ENCODE measurements at regions not wholly inside any gene's neighbourhood (a gene's known extent, or its start where the extent isn't known, plus 50 kb on each side); places are given as distances from the start of the nearest gene placed in this dataset.

DNA sequence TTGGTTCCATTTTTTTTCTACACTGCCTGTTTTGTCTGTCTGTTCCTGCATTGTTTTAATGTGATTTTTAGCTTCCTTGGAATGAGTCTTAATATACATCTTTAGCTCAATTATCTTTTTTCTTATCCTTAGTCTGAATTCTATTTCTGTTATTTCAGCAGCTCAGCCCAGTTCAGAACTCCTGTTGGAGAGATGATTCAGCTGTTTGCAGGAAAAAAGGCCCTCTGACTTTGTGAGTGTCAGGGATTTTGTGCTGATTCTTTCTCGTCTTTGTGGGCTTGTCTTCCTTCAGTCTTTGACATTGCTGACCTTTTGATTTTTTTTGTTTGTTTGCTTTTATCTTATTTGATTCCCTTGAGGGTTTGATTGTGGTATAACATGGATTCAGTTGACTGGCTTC is 343.2 kb upstream of the TRAM1L1 start:
- Mint-ChIP-seq H3K4me1 (no peaks in the 10 kb centered on the region), H3K27me3 (no peaks in the 10 kb centered on the region), H3K4me3 (no peak overlapping the region), H3K27ac (no peak overlapping the region), H3K9me3 (peaks cover 4% of the 10 kb centered on the region), H3K36me3 (no peaks in the 10 kb centered on the region)
- DNase-seq (ENCODE audit: low spot score in 2 of 2) = no peak
- ATAC-seq (ENCODE audit: low read depth) = no peak

DNA sequence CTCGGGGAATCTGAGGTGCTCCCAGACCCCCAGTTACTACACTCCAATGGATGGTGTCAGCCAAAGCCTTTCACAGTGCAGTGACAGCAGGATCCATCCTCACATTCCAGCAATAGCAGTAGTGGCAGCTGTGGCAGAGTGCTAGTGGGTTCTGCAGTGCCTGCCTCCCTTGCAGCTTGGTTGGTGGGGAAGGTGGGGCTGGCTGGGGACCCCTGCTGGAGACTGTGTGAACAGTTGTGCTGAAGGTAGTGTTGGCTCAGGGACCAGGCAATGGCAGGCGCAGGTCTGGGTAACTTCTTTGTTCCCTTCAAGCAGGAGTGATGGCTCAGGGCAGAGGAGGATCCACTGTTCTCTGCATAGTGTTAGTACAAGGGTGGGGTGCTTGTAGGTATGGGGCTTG is 343.7 kb upstream of the TRAM1L1 start:
- Mint-ChIP-seq H3K4me3 (no peak overlapping the region), H3K27me3 (no peaks in the 10 kb centered on the region), H3K4me1 (no peaks in the 10 kb centered on the region), H3K9me3 (peaks cover 4% of the 10 kb centered on the region), H3K36me3 (no peaks in the 10 kb centered on the region), H3K27ac (no peak overlapping the region)
- ATAC-seq (ENCODE audit: low read depth) (no peak), DNase-seq (ENCODE audit: low spot score in 2 of 2) (no peak)

DNA sequence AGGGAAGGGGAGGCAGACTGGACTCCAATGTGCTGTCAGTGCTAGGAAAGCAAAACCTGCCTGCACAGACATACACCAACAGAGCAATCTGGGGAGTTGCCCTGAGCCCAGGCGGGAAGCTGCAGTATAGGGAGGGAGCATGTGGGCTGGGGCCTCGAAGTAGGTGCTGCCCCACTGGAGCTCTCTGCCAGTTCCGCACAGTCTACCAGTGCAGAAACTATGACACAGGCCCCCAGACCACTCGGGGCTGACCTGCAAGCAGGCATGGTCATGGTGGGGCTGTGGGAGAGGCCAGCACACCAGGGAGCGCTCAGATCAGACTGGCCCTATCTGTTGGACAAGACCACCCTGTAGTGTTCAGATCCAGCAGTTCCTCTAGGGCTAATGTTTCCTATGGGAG is 344.1 kb upstream of the TRAM1L1 start:
- H3K36me3 Mint-ChIP-seq = no peaks in the 10 kb centered on the region
- no peak for ATAC-seq (ENCODE audit: low read depth)
- H3K27me3 Mint-ChIP-seq = no peaks in the 10 kb centered on the region
- no peak for DNase-seq (ENCODE audit: low spot score in 2 of 2)
- H3K27ac Mint-ChIP-seq = no peak overlapping the region
- H3K4me3 Mint-ChIP-seq = no peak overlapping the region
- H3K9me3 Mint-ChIP-seq = peaks cover 2% of the 10 kb centered on the region
- H3K4me1 Mint-ChIP-seq = no peaks in the 10 kb centered on the region

DNA sequence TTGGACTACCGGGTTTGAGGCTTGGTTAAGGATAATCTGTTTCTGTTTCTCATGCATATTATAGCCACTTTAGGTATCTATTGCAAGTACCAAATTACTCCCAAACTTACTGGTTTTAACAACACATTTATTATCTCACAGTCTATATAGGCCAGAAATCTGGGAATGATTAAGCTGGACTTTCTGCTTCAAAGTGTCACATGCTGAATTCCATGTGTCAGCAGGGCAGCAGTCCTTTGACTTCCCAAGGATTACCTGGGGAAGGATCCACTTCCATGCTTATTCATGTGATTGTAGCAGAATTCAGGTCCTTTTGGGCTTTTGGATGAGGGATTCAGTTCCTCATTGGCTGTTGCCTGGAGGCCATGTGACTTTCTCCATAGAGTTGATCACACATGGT is 349.0 kb upstream of the TRAM1L1 start:
- no peaks in the 10 kb centered on the region for H3K36me3 Mint-ChIP-seq
- no peaks in the 10 kb centered on the region for H3K27me3 Mint-ChIP-seq
- H3K27ac Mint-ChIP-seq = no peak overlapping the region
- no peaks in the 10 kb centered on the region for H3K4me1 Mint-ChIP-seq
- DNase-seq (ENCODE audit: low spot score in 2 of 2) (no peak), ATAC-seq (ENCODE audit: low read depth) (no peak)
- no peak overlapping the region for H3K4me3 Mint-ChIP-seq
- peaks cover 2% of the 10 kb centered on the region for H3K9me3 Mint-ChIP-seq

DNA sequence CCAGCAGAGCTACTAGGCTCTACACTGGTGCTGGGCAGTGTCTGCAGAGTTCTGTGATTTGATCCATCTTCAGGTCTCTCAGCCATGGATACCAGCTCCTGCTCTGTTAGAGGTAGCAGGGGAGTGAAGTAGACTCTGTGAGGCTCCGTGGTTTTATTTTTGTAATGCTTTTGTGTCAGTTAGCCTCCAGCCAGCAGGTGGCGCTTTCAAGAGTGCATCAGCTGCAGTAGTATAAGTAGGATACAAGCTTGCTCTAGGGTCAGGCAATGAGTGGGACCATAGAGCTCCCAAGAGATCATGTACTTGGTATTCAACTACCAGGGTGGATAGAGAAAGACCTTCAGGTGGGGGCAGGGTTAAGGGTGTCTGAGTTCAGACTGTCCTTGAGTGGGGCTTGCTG is 362.5 kb upstream of the TRAM1L1 start:
- H3K27ac Mint-ChIP-seq = no peak overlapping the region
- no peak for ATAC-seq (ENCODE audit: low read depth)
- H3K36me3 Mint-ChIP-seq = no peaks in the 10 kb centered on the region
- H3K27me3 Mint-ChIP-seq = no peaks in the 10 kb centered on the region
- peaks cover 10% of the 10 kb centered on the region for H3K9me3 Mint-ChIP-seq
- H3K4me1 Mint-ChIP-seq = no peaks in the 10 kb centered on the region
- no peak for DNase-seq (ENCODE audit: low spot score in 2 of 2)
- H3K4me3 Mint-ChIP-seq = no peak overlapping the region

DNA sequence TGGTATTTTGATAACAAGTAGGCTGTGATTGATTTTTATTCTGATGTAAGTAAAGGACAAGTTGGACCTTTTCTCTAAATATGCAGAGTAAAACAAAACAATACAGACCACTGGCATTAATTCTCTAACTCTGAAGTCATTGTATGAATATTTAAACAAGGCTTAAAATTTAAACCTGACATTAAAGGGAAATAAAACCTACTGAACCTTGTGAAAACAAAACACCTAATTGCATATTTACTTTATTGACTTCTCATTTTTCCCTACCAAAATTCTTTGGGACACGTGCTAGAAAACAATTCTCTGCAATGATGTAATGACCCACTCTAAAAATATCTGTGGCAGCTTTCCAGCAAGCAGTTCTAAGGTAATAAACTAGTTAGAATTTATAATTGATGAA is 369.7 kb upstream of the TRAM1L1 start:
- Mint-ChIP-seq H3K27ac (no peak overlapping the region), H3K9me3 (peaks cover 7% of the 10 kb centered on the region), H3K27me3 (no peaks in the 10 kb centered on the region), H3K4me1 (peaks cover 2% of the 10 kb centered on the region), H3K4me3 (no peak overlapping the region), H3K36me3 (no peaks in the 10 kb centered on the region)
- ATAC-seq (ENCODE audit: low read depth) (no peak), DNase-seq (ENCODE audit: low spot score in 2 of 2) (no peak)

DNA sequence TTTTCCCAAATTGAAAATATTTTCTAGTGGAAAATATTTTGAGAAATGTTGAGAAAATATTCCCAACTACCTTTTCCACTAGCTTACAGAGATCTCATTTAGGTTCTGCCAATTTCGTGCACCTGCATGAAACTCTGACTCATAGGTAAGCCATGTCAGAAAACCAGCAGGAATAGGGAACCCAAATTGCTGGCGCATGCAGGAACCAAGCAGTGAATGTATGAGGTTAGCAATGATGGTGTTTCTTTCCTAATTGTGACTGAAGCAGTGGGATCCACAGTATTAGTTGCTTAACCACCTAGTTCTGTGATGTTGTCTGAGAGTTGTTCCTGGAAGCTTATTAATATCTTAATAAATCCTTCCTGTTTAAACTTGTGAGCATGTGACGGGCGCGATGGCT is 381.0 kb upstream of the TRAM1L1 start:
- DNase-seq (ENCODE audit: low spot score in 2 of 2) = no peak
- Mint-ChIP-seq H3K4me3 (no peak overlapping the region), H3K9me3 (peaks cover 2% of the 10 kb centered on the region), H3K27me3 (no peaks in the 10 kb centered on the region), H3K27ac (no peak overlapping the region), H3K36me3 (no peaks in the 10 kb centered on the region), H3K4me1 (no peaks in the 10 kb centered on the region)
- ATAC-seq (ENCODE audit: low read depth) = no peak

DNA sequence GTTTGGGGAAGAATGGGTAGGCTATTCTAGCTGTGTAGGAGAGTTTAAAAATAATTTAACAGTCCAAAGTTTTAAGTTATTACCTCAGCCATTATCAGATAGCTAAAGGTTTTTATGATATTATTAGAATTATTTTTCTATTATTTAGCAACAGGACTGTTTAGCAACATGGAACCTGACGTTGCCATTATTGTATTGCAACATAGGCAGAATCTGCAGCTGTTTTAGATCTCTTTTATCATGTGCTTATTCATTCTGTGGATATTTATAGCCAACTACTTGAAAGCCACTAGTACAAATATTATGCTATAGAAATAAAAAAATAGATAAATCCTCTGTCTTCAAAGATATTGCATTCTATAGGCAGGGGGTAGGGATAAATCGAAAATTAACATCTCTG is 382.0 kb upstream of the TRAM1L1 start:
- Mint-ChIP-seq H3K9me3 (peaks cover 2% of the 10 kb centered on the region), H3K4me1 (no peaks in the 10 kb centered on the region), H3K27ac (no peak overlapping the region), H3K27me3 (no peaks in the 10 kb centered on the region), H3K4me3 (no peak overlapping the region), H3K36me3 (no peaks in the 10 kb centered on the region)
- DNase-seq (ENCODE audit: low spot score in 2 of 2) = no peak
- no peak for ATAC-seq (ENCODE audit: low read depth)

DNA sequence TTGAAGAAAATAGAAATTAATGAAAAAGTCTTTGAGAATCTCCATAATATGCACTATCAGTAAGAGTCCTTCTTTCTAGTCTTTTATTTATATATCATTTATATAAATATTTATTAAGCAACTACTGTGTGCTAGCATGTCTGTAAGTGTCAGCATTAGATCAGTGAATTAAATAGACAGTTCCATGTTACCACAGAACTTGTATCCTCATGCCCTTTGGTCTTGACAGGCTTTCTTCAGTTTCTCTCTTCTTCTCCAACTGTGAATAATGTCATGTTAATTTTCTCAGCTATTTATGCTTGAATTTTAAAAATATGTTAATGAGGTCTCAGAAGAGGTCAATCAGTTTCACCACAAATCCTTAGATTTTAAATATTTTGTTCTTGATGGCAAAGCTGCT is 389.6 kb upstream of the TRAM1L1 start:
- Mint-ChIP-seq H3K9me3 (peaks cover 1% of the 10 kb centered on the region), H3K4me1 (no peaks in the 10 kb centered on the region), H3K36me3 (no peaks in the 10 kb centered on the region), H3K4me3 (no peak overlapping the region), H3K27me3 (no peaks in the 10 kb centered on the region), H3K27ac (no peak overlapping the region)
- ATAC-seq (ENCODE audit: low read depth) = no peak
- no peak for DNase-seq (ENCODE audit: low spot score in 2 of 2)

DNA sequence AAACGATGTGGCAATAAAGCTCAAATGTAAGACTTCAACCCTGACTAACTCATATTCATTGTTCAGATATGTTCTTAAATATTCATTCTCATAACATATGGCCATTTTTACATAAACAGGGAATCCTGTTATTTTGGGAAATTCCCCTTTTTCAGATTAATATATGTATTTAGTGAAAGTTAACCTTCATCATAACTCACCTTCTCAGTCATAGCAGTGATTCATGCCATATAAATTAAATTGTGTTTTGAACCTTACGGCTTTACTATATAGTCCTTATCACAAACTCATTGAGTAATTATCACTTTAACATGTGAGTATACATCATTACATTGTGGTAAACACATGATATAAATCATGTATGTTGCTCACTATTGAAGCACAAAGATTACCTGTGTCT is 392.5 kb upstream of the TRAM1L1 start:
- H3K27ac Mint-ChIP-seq = no peak overlapping the region
- no peaks in the 10 kb centered on the region for H3K36me3 Mint-ChIP-seq
- no peak for DNase-seq (ENCODE audit: low spot score in 2 of 2)
- peaks cover 1% of the 10 kb centered on the region for H3K9me3 Mint-ChIP-seq
- no peaks in the 10 kb centered on the region for H3K27me3 Mint-ChIP-seq
- ATAC-seq (ENCODE audit: low read depth) = no peak
- H3K4me1 Mint-ChIP-seq = no peaks in the 10 kb centered on the region
- no peak overlapping the region for H3K4me3 Mint-ChIP-seq

DNA sequence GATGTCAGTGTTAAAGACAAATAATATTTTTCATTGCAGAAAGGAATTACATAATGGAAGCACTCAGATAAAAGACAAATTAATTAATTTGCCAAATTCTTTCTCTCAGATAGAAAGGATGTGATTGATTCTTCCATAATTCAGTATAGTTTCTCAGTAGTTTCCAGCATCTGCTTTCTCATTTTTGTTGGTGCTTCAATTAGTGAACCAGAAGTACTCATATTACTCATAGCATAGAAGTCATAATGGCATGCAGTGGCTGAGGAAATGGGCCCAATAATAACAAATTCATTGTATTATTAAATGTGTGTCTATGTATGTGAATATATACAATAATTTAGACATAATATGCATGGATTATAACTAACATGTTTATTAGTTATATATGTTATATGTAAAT is 393.3 kb upstream of the TRAM1L1 start:
- H3K27ac Mint-ChIP-seq = no peak overlapping the region
- H3K9me3 Mint-ChIP-seq = peaks cover 1% of the 10 kb centered on the region
- no peaks in the 10 kb centered on the region for H3K27me3 Mint-ChIP-seq
- H3K4me3 Mint-ChIP-seq = no peak overlapping the region
- H3K4me1 Mint-ChIP-seq = no peaks in the 10 kb centered on the region
- DNase-seq (ENCODE audit: low spot score in 2 of 2) (no peak), ATAC-seq (ENCODE audit: low read depth) (no peak)
- H3K36me3 Mint-ChIP-seq = no peaks in the 10 kb centered on the region

DNA sequence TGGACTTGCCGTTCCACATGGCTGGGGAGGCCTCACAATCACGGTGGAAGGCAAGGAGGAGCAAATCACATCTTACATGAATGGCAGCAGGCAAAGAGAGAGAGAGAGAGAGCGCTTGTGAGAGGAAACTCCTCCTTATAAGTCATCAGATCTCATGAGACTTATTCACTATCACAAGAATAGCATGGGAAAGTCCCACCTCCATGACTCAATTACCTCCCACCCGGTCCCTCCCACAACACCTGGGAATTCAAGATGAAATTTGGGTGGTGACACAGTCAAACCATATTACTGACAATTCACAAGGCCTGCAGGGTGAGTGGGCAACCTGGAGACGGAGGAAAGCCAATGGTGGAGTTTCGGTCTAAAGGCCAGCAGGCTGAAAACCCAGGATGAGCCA is 394.3 kb upstream of the TRAM1L1 start:
- ATAC-seq (ENCODE audit: low read depth) (no peak), DNase-seq (ENCODE audit: low spot score in 2 of 2) (no peak)
- Mint-ChIP-seq H3K9me3 (peaks cover 2% of the 10 kb centered on the region), H3K27me3 (no peaks in the 10 kb centered on the region), H3K36me3 (no peaks in the 10 kb centered on the region), H3K27ac (no peak overlapping the region), H3K4me1 (no peaks in the 10 kb centered on the region), H3K4me3 (no peak overlapping the region)

DNA sequence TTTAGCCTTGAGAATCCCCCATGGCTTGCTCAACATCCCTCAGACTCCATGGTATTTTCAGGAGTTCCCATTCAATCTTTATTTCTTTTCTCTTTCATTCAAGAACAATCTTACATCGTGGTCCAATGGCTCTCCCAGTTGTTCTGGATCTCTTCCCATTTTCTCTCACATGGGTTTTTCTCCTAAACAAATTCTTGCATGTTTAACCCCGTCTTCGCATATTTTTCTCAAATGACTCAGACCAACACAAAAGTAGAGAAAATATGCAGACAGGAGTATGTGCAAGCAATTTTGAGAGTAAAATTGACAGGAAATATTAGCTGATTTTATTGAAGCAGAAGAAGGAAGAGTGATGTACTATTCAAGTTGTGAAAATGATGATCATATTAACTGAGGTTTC is 396.4 kb upstream of the TRAM1L1 start:
- Mint-ChIP-seq H3K36me3 (no peaks in the 10 kb centered on the region), H3K4me1 (no peaks in the 10 kb centered on the region), H3K27ac (no peak overlapping the region), H3K27me3 (no peaks in the 10 kb centered on the region), H3K9me3 (peaks cover 3% of the 10 kb centered on the region), H3K4me3 (no peak overlapping the region)
- no peak for ATAC-seq (ENCODE audit: low read depth)
- DNase-seq (ENCODE audit: low spot score in 2 of 2) = no peak

DNA sequence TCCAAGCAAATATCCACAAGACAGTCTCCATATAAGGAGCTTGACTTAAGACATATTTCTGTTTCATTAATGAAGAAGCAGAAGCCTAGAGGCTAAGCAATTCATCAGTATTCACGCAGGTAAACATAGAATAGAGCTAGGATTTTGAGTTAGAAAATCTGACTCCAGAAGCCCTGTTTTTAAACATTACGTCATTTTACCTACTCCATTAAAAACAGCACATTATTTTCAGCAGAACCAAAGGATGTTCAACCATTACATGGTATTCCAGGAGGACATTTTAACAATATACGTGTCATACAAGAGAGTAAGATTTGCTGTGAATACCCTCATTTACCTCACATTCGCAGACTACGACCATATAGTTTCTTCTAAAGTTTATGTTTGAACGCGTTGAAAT is 403.3 kb upstream of the TRAM1L1 start:
- DNase-seq (ENCODE audit: low spot score in 2 of 2) (no peak), ATAC-seq (ENCODE audit: low read depth) (no peak)

DNA sequence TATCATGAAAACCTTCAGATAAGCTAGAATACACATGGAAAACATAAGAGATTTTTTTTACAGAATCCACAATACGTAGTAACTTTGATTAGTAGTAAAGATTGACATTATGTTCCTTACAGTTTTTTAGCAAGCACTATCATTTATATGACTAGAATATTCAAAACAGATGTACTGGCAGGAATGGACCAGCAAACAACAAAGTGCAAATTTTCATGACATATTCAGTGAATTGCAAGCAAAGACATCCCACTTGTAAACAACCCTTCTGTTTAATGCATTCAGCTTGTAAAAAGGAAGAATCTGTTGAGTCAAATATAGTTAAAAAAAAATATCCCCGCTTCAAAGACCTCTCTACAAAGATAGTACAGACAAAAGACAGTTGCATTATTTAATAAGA is 403.7 kb upstream of the TRAM1L1 start:
- no peak overlapping the region for H3K4me3 Mint-ChIP-seq
- ATAC-seq (ENCODE audit: low read depth) (no peak), DNase-seq (ENCODE audit: low spot score in 2 of 2) (no peak)
- H3K9me3 Mint-ChIP-seq = peaks cover 4% of the 10 kb centered on the region
- no peaks in the 10 kb centered on the region for H3K27me3 Mint-ChIP-seq
- H3K27ac Mint-ChIP-seq = no peak overlapping the region
- H3K36me3 Mint-ChIP-seq = no peaks in the 10 kb centered on the region
- H3K4me1 Mint-ChIP-seq = no peaks in the 10 kb centered on the region

More for the DNA sequence above, 403.3 kb upstream of the TRAM1L1 start:
- H3K36me3 Mint-ChIP-seq = no peaks in the 10 kb centered on the region
- H3K4me1 Mint-ChIP-seq = no peaks in the 10 kb centered on the region
- no peak overlapping the region for H3K4me3 Mint-ChIP-seq
- H3K9me3 Mint-ChIP-seq = peaks cover 4% of the 10 kb centered on the region
- no peaks in the 10 kb centered on the region for H3K27me3 Mint-ChIP-seq
- no peak overlapping the region for H3K27ac Mint-ChIP-seq

DNA sequence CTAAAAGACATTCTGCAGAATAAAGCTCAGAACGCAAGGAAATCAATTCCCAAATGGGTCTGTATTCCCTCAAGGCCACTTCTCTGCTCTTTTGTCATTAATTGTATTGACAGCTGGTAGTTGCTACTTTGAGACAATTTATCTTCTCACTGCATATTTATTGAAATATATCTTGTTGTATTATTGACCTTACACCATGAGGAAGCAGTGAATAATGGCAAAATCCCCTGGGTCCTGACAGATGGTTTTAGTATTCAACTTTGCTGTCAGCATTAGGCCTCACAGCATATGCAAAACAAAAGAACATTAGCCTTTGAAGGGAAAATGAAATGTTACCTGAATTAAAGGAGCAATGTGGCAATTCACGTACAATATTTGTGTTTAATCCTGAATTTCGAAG is 406.1 kb upstream of the TRAM1L1 start:
- no peak overlapping the region for H3K27ac Mint-ChIP-seq
- no peak for ATAC-seq (ENCODE audit: low read depth)

More for the DNA sequence above, 406.1 kb upstream of the TRAM1L1 start:
- H3K4me1 Mint-ChIP-seq = no peaks in the 10 kb centered on the region
- H3K9me3 Mint-ChIP-seq = peaks cover 2% of the 10 kb centered on the region
- no peak for DNase-seq (ENCODE audit: low spot score in 2 of 2)
- no peaks in the 10 kb centered on the region for H3K27me3 Mint-ChIP-seq
- H3K4me3 Mint-ChIP-seq = no peak overlapping the region
- H3K36me3 Mint-ChIP-seq = no peaks in the 10 kb centered on the region
